ENCODE measurements at regions not wholly inside any gene's neighbourhood (a gene's known extent, or its start where the extent isn't known, plus 50 kb on each side); places are given as distances from the start of the nearest gene placed in this dataset.

GRCh38 chr19:34595683-34596082 lies 81.3 kb downstream of the SCGB2B2 start:
- intact Hi-C loops (cut with DNase I) = no loop called here
- ATAC-seq (no peak), DNase-seq (no peak)
- Histone ChIP-seq H3K36me3 (no peaks in the 10 kb centered on the region), H3K27me3 (no peaks in the 10 kb centered on the region), H3K9me3 (no peaks in the 10 kb centered on the region), H3K4me3 (no peak overlapping the region), H3K4me1 (peaks cover 0 to 34% (median 7%) of the 10 kb centered on the region in 12 donors), H3K27ac (no peak overlapping the region)
- WGBS, 4 donors = 81 to 90% (median 87%) methylated on average over 9 to 10 of the region's 10 CpGs
- TF ChIP-seq POLR2A (IDR thresholded peaks at IDR 0.05) = no peak
- TF ChIP-seq CTCF (IDR thresholded peaks at IDR 0.05) = no peak

- Histone ChIP-seq H3K27me3 (no peaks in the 10 kb centered on the region), H3K36me3 (no peaks in the 10 kb centered on the region), H3K4me3 (no peak overlapping the region), H3K27ac (no peak overlapping the region), H3K4me1 (peaks cover 0 to 10% (median 4%) of the 10 kb centered on the region in 12 donors), H3K9me3 (no peaks in the 10 kb centered on the region)
- 86 to 93% (median 91%) methylated on average over 3 of the region's 3 CpGs for WGBS, 4 donors
- ATAC-seq (no peak), DNase-seq (no peak)
- no peak for TF ChIP-seq POLR2A (IDR thresholded peaks at IDR 0.05)
- TF ChIP-seq CTCF (IDR thresholded peaks at IDR 0.05) = no peak
- intact Hi-C loops (cut with DNase I) = no loop called here
Measured at GRCh38 chr19:34590228-34590627, 86.7 kb downstream of the SCGB2B2 start.

- Histone ChIP-seq H3K9me3 (no peaks in the 10 kb centered on the region), H3K27me3 (no peaks in the 10 kb centered on the region), H3K4me1 (peaks cover 0 to 5% (median 0%) of the 10 kb centered on the region in 12 donors), H3K27ac (no peak overlapping the region), H3K36me3 (no peaks in the 10 kb centered on the region), H3K4me3 (no peak overlapping the region)
- WGBS, 4 donors = 85 to 100% (median 86%) methylated on average over 2 of the region's 2 CpGs
- TF ChIP-seq CTCF (IDR thresholded peaks at IDR 0.05) (no peak), POLR2A (IDR thresholded peaks at IDR 0.05) (no peak)
- intact Hi-C loops (cut with DNase I) = no loop called here
- no peak for ATAC-seq
- DNase-seq = no peak
Measured at GRCh38 chr19:34589730-34590129, 87.2 kb downstream of the SCGB2B2 start.

- H3K36me3 ChIP-seq = no peaks in the 10 kb centered on the region
- H3K4me1 ChIP-seq = no peaks in the 10 kb centered on the region
- WGBS, 4 donors = 43 to 70% (median 57%) methylated on average over 2 of the region's 2 CpGs
- H3K27ac ChIP-seq = no peak overlapping the region
- no peak overlapping the region for H3K4me3 ChIP-seq
- ATAC-seq (no peak), DNase-seq (no peak)
- TF ChIP-seq CTCF (IDR thresholded peaks at IDR 0.05) (no peak), POLR2A (IDR thresholded peaks at IDR 0.05) (no peak)
- intact Hi-C loops (cut with DNase I) = no loop called here
- no peaks in the 10 kb centered on the region for H3K9me3 ChIP-seq
- no peaks in the 10 kb centered on the region for H3K27me3 ChIP-seq
Measured at GRCh38 chr19:34588846-34589245, 88.1 kb downstream of the SCGB2B2 start.
